ENCODE measurements at regions not wholly inside any gene's neighbourhood (a gene's known extent, or its start where the extent isn't known, plus 50 kb on each side); places are given as distances from the start of the nearest gene placed in this dataset.

GRCh38 chr10:47173929-47174442 is 126.0 kb upstream of the GDF10 start:
- DNase-seq, result no peak

DNA sequence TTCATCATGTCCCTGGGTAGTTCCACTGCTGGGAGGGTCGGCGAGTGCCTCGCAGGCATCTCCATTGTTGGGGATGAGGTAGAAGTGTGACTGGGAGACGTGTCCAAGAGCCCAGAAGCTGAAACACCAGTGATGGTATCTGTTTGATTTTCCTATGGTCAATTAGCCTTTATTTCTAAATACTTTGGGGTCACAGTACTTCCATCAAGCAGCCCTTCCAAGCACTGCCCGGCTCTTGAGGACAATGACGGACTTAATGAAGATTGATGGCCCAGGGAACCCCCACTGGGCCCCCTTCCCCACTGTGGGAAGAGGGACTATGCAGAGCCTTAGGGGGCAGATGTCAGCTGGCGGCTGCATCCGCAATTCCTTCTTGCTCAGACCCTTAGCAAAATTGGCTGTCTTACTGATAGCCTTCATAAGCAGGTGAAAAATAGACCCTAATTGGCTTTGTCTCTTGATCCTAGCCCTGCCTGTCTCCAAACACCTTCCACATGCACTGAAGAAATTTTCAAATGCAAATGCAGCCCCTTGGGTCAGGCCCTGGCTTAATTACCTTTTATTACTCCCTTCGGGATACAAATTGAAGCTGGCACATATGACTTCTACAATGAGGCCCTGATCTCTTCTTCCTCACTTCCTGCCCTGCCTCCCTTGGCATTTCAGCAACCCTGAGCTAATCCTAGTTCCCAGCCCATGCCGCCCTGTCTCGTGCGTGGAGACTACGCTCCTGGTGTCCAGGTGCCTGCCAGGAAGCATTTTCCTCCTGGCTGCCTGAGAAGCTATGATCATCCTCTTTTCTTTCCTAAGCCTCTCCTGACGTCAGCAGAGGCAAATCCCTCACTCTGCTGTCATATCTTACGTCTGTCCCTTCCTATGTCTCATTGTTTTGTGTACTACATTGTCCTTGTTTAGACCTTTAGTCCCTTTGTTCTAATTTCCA is 124.5 kb upstream of the GDF10 start:
- no peak for DNase-seq

DNA sequence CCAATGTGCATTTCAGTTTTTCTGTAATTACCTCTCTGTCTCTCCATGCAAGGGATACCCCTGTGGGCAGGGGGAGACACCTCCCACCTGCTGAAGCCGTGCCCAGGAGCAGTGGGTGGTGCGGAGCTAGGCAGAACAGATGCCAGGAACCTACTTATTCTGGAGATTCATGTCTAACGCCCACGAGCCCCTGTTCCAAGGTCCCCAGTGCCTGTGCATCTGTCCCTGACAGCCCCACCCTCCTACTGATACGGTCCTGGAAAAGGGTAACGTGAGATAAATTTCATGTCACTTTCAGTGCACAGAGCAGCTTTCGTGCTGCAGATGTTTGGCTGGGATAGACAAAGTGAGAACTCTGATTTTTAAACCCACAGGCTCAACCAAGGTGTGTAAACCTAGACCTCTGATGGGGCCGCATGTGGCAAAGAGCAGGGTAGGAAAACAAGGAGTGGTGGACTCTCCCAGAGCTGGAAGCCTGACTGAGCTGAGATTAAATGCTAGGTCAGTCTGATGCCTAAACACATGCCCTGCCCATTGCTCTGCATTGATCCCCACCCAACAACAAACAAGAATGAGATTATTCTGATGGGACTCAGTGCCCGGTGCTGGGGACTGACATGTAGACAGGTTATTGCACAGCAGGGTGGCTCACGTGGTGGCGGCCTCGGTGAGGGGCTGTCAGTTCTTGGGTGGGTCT is 123.6 kb upstream of the GDF10 start:
- DNase-seq, result no peak

- DNase-seq, result no peak
These were observed 122.8 kb upstream of the GDF10 start for GRCh38 chr10:47176903-47177868.

GRCh38 chr10:47178537-47179290 is 121.3 kb upstream of the GDF10 start:
- DNase-seq, result no peak

GRCh38 chr10:47179291-47179647 is 120.7 kb upstream of the GDF10 start:
- no peak for DNase-seq

DNA sequence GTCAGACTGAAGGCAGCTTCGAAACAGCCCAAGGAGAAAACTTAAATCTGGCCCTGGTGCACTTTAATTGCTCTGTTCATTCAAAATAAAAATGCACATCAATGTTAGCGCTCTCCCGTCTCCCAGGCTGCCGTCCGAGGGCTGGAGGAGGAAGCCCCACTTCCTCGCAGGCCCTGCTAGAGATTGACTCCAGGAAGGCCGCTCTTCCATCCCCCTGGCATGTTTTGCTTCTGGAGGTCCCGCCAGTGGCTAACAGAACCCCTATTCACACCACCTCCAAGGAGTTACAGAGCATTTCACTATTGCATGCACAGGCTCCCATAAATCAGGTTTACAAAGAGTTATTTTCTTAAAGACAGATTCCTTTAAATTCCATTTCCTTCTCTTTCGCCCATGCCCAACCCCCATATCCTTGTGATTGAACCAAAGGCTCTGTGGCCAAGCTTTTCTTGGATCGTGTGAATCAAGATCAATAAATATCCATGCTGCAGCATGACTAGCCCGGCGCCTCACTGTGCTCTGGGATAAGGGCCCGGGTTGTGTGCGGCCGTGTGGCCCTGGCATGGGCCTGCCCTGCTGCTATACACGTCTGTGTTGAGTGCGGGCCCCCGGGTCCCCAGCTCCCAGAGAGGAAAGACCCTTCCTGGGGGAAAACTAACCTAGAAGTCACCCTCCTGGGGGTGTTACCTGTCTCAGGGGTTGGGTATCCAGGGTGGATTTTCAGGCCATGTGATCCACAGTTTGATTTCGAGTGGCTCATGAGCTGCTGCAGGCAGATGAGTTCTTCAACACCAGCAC is 118.7 kb upstream of the GDF10 start:
- no peak for DNase-seq

GRCh38 chr10:47182934-47183703 is 116.9 kb upstream of the GDF10 start:
- no peak for DNase-seq

GRCh38 chr10:47183704-47184041 is 116.3 kb upstream of the GDF10 start:
- no peak for DNase-seq

GRCh38 chr10:47184273-47184672 is 115.7 kb upstream of the GDF10 start:
- DNase-seq, result no peak

- DNase-seq, result no peak
These were observed 115.2 kb upstream of the GDF10 start for GRCh38 chr10:47184724-47185330.

- DNase-seq, result no peak
These were observed 113.1 kb upstream of the GDF10 start for GRCh38 chr10:47186941-47187340.

GRCh38 chr10:47187592-47187991 is 112.4 kb upstream of the GDF10 start:
- DNase-seq, result no peak

GRCh38 chr10:47188156-47188555 is 111.8 kb upstream of the GDF10 start:
- no peak for DNase-seq

DNA sequence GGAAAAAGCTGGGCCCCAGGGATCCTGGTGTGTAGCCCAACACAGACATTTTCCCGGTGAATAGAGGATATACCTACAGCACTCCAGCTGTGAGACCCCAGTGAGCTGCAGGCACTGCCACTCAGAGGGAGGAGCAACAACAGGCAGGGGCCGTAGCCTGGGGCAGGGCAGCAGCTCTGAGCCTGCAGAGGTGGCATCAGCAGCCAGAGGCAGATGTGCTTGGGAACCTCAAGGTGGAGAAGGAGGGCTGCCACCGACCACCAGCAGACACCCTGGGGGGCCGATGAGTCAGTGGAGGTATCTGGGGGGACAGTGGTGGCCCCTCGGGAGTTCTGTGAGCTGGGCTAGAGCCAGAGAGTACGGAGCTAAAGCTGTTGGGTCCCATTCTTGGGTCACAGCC is 110.2 kb upstream of the GDF10 start:
- DNase-seq, result no peak

- no peak for DNase-seq
These were observed 109.7 kb upstream of the GDF10 start for GRCh38 chr10:47190301-47190700.

- no peak for DNase-seq
These were observed 109.1 kb upstream of the GDF10 start for GRCh38 chr10:47190802-47191450.

DNA sequence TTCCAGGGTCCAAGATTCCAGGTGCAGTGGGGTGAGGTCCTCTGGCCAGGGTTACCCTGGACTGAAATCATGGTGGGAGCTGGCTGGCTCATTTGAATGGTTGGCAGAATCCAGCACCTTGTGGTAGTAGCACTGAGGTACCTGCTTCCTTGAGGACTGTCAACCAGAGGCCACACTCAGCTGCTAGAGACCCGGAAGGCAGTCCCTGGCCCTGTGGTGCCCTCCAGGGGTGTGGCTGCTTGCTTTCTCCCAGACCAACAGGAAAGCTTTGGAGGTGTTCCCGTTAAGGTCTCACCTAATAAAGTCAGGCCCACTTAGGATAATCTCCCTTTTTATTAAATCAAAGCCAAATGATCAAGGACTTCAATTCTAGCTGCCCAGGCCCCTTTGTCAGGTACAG is 107.7 kb upstream of the GDF10 start:
- DNase-seq, result no peak

DNA sequence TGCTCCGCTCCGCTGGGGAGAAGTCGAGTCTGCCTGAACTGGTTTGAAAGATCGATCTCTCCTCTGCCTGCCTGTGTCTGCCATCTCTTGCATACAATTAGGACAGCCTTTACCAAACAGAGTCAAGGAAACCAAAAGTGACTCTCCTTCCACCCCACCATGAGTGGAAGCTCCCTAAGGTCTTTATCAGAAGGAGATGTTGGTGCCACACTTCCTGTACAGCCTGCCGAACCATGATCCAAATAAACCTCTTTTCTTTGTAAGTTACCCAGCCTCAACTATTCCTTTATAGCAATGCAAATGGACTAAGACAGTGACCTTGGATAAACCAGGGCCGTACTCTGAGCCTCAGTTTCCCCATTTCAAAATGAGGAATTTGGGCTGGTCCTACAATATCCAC is 106.3 kb upstream of the GDF10 start:
- DNase-seq, result no peak
